ENCODE measurements at regions not wholly inside any gene's neighbourhood (a gene's known extent, or its start where the extent isn't known, plus 50 kb on each side); places are given as distances from the start of the nearest gene placed in this dataset.

- TF ChIP-seq, protein P1, sequence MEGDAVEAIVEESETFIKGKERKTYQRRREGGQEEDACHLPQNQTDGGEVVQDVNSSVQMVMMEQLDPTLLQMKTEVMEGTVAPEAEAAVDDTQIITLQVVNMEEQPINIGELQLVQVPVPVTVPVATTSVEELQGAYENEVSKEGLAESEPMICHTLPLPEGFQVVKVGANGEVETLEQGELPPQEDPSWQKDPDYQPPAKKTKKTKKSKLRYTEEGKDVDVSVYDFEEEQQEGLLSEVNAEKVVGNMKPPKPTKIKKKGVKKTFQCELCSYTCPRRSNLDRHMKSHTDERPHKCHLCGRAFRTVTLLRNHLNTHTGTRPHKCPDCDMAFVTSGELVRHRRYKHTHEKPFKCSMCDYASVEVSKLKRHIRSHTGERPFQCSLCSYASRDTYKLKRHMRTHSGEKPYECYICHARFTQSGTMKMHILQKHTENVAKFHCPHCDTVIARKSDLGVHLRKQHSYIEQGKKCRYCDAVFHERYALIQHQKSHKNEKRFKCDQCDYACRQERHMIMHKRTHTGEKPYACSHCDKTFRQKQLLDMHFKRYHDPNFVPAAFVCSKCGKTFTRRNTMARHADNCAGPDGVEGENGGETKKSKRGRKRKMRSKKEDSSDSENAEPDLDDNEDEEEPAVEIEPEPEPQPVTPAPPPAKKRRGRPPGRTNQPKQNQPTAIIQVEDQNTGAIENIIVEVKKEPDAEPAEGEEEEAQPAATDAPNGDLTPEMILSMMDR (optimal IDR thresholded peaks at IDR 0.05 in 1 of 3, IDR thresholded peaks at IDR 0.05 in 1 of 3, conservative IDR thresholded peaks at IDR 0.05 in 1 of 3; ENCODE audit: extremely low read depth in 1 of 3, insufficient read depth in 2 of 3, low read length in 3 of 3): no peak
- TF ChIP-seq EZH2 (IDR thresholded peaks at IDR 0.05; ENCODE audit: low read length): no peak
Observed at GRCh38 chr10:20713420-20713819, 183.7 kb downstream of the NEBL start.

All from keratinocyte (primary cell).